AG04449 (cell line): ENCODE measurements at regions not wholly inside any gene's neighbourhood (a gene's known extent, or its start where the extent isn't known, plus 50 kb on each side); places are given as distances from the start of the nearest gene placed in this dataset.

ENCODE experiments used
- CTCF ChIA-PET: fragments of 350-600 bp; formaldehyde crosslinking; extraction: SDS; loops from one replicate; lab custom pipeline; 2021; ENCODE audit warnings: antibody characterized with exemption; lab: Yijun Ruan, JAX
- POLR2A ChIA-PET: fragments of 400-600, 350-600 bp; formaldehyde crosslinking; extraction: SDS; loops from one replicate; lab custom pipeline; 2020; ENCODE audit warnings: antibody characterized with exemption, inconsistent platforms; lab: Yijun Ruan, JAX
- DNase-seq: peaks from one replicate; pipeline ENCODE4 v3.0.0-alpha.2; 2010; ENCODE audit warnings: low read depth, low spot score
- H3K4me3 ChIP-seq: 2 replicates; pipeline ENCODE4 v1.5.1; 2011; ENCODE audit warnings: low read depth, mild to moderate bottlenecking, control low read depth, low read length
- CTCF ChIP-seq: IDR thresholded peaks from one replicate; pipeline ENCODE4 v1.5.1; 2011; ENCODE audit warnings: mild to moderate bottlenecking, moderate library complexity, low read length, control low read depth, inconsistent platforms; ENCODE audit not compliant: insufficient read depth; ENCODE audit errors: missing control alignments

- H3K4me3 ChIP-seq, result no peak overlapping the region
- no peak for DNase-seq
- TF ChIP-seq CTCF, result no peak
- ChIA-PET CTCF (interaction anchor here (1.2 kb wide), 1 partner anchor 56 kb away, joined by 3 read pairs; no protein-coding TSS in a partner anchor), POLR2A (no interaction called here)
Measured at GRCh38 chr15:67002368-67002767, 63.0 kb upstream of the SMAD3 start.

GRCh38 chr15:67003586-67003985 is 61.8 kb upstream of the SMAD3 start:
- DNase-seq, result no peak
- CTCF ChIA-PET, result interaction anchor here (1.2 kb wide), 2 partner anchors 8 to 57 kb away, joined by 3 to 4 read pairs; no protein-coding TSS in a partner anchor
- POLR2A ChIA-PET, result no interaction called here
- TF ChIP-seq CTCF, result no peak
- H3K4me3 ChIP-seq, result no peak overlapping the region

GRCh38 chr15:67004142-67004541 is 61.3 kb upstream of the SMAD3 start:
- CTCF ChIA-PET, result interaction anchor here (1.0 to 1.2 kb wide), 2 partner anchors 8 to 22 kb away, joined by 3 to 4 read pairs; no protein-coding TSS in a partner anchor
- POLR2A ChIA-PET, result no interaction called here
- TF ChIP-seq CTCF, result no peak
- DNase-seq, result no peak
- H3K4me3 ChIP-seq, result no peak overlapping the region

- CTCF ChIA-PET, result no interaction called here
- no peak overlapping the region for H3K4me3 ChIP-seq
- TF ChIP-seq CTCF, result no peak
- DNase-seq, result no peak
- POLR2A ChIA-PET, result no interaction called here
Measured at GRCh38 chr15:67005294-67005996, 60.0 kb upstream of the SMAD3 start.

GRCh38 chr15:67006083-67007065 is 59.0 kb upstream of the SMAD3 start:
- no peak for TF ChIP-seq CTCF
- ChIA-PET POLR2A (interaction anchor here (0.6 kb wide), 1 partner anchor 461 kb away, joined by 3 read pairs; no protein-coding TSS in a partner anchor), CTCF (no interaction called here)
- no peak overlapping the region for H3K4me3 ChIP-seq
- no peak for DNase-seq
